Astrocyte (in vitro differentiated cells and primary cell): ENCODE measurements at regions not wholly inside any gene's neighbourhood (a gene's known extent, or its start where the extent isn't known, plus 50 kb on each side); places are given as distances from the start of the nearest gene placed in this dataset.

Experiments
- DNase-seq: peaks from one replicate; pipeline ENCODE4 v3.0.0-alpha.2; 2010; ENCODE audit warnings: low read depth
- FAIRE-seq: peaks from 2 replicates; lab custom pipeline; 2011; peaks lifted over from hg19 to GRCh38; lab: Jason Lieb, UNC
- H2AFZ ChIP-seq: 2 replicates; pipeline ENCODE4 v1.6.0; 2012; ENCODE audit warnings: low read depth, low read length, inconsistent platforms
- H3K27ac ChIP-seq: 2 replicates; pipeline ENCODE4 v1.5.1; 2011; ENCODE audit warnings: low read depth, low read length, inconsistent platforms
- H3K27me3 ChIP-seq: 2 replicates; pipeline ENCODE4 v1.6.0; 2011; ENCODE audit warnings: low read length, inconsistent platforms; ENCODE audit not compliant: insufficient read depth
- H3K36me3 ChIP-seq: 2 replicates; pipeline ENCODE4 v1.5.1; 2011; ENCODE audit warnings: low read length, inconsistent platforms; ENCODE audit not compliant: insufficient read depth
- H3K4me1 ChIP-seq: 2 replicates; pipeline ENCODE4 v1.5.1; 2011; ENCODE audit warnings: low read length, inconsistent platforms; ENCODE audit not compliant: insufficient read depth
- H3K4me2 ChIP-seq: 2 replicates; pipeline ENCODE4 v1.6.0; 2012; ENCODE audit warnings: low read length, inconsistent platforms
- H3K4me3 ChIP-seq: 2 replicates; pipeline ENCODE4 v1.5.1; 2011; ENCODE audit warnings: low read depth, mild to moderate bottlenecking, low read length, inconsistent platforms; ENCODE audit not compliant: insufficient read depth
- H3K79me2 ChIP-seq: 2 replicates; pipeline ENCODE4 v1.6.0; 2012; ENCODE audit warnings: mild to moderate bottlenecking, low read length, inconsistent platforms; ENCODE audit not compliant: insufficient read depth
- H3K9ac ChIP-seq: 2 replicates; pipeline ENCODE4 v1.6.0; 2012; ENCODE audit warnings: mild to moderate bottlenecking, low read length, inconsistent platforms
- H3K9me3 ChIP-seq: 2 replicates; pipeline ENCODE4 v1.5.1; 2012; ENCODE audit warnings: low read depth, mild to moderate bottlenecking, low read length, inconsistent platforms; ENCODE audit not compliant: insufficient read depth
- H4K20me1 ChIP-seq: 2 replicates; pipeline ENCODE4 v1.6.0; 2012; ENCODE audit warnings: low read length, inconsistent platforms; ENCODE audit not compliant: insufficient read depth
- H3K27ac Mint-ChIP-seq: one replicate; pipeline ENCODE4 v1.8.0; 2021; ENCODE audit warnings: mild to moderate bottlenecking, mixed read lengths; ENCODE audit not compliant: unreplicated experiment
- H3K27me3 Mint-ChIP-seq: one replicate; pipeline ENCODE4 v1.8.0; 2021; ENCODE audit warnings: low read depth, mixed read lengths; ENCODE audit not compliant: unreplicated experiment
- H3K36me3 Mint-ChIP-seq: one replicate; pipeline ENCODE4 v1.8.0; 2021; ENCODE audit warnings: low read depth, mixed read lengths; ENCODE audit not compliant: unreplicated experiment
- H3K4me1 Mint-ChIP-seq: one replicate; pipeline ENCODE4 v1.8.0; 2021; ENCODE audit warnings: low read depth, mixed read lengths; ENCODE audit not compliant: unreplicated experiment
- H3K4me3 Mint-ChIP-seq: one replicate; pipeline ENCODE4 v1.8.0; 2021; ENCODE audit warnings: mild to moderate bottlenecking, moderate library complexity, mixed read lengths; ENCODE audit not compliant: unreplicated experiment
- H3K9me3 Mint-ChIP-seq: one replicate; pipeline ENCODE4 v1.8.0; 2021; ENCODE audit warnings: mild to moderate bottlenecking, mixed read lengths; ENCODE audit not compliant: unreplicated experiment
- CTCF ChIP-seq: IDR thresholded peaks from 2 replicates; pipeline ENCODE4 v1.5.1; 2011; ENCODE audit warnings: low read depth, mild to moderate bottlenecking, inconsistent platforms, low read length, moderate library complexity; ENCODE audit not compliant: insufficient read depth
- EZH2 ChIP-seq: IDR thresholded peaks from 2 replicates; pipeline ENCODE4 v1.6.1; 2012; ENCODE audit warnings: mild to moderate bottlenecking, low read length, inconsistent platforms; ENCODE audit not compliant: insufficient read depth

- Histone ChIP-seq H3K9me3 (no peaks in the 10 kb centered on the region), H3K4me3 (peak overlapping the region; percentile 5), H3K27ac (peak overlapping the region; percentile 42), H3K36me3 (no peaks in the 10 kb centered on the region), H3K27me3 (no peaks in the 10 kb centered on the region), H4K20me1 (no peaks in the 10 kb centered on the region), H3K79me2 (no peaks in the 10 kb centered on the region), H3K9ac (peak overlapping the region; percentile 54), H3K4me1 (peaks cover 17% of the 10 kb centered on the region), H2AFZ (no peak overlapping the region), H3K4me2 (peak overlapping the region; percentile 72)
- FAIRE-seq (no peak), DNase-seq (no peak)
- TF ChIP-seq CTCF, result no peak
- TF ChIP-seq EZH2, result no peak
- no peaks in the 10 kb centered on the region for H3K9me3 Mint-ChIP-seq
- peaks cover 22% of the 10 kb centered on the region for H3K4me1 Mint-ChIP-seq
- H3K36me3 Mint-ChIP-seq, result no peaks in the 10 kb centered on the region
- no peak overlapping the region for H3K4me3 Mint-ChIP-seq
- no peak overlapping the region for H3K27ac Mint-ChIP-seq
- H3K27me3 Mint-ChIP-seq, result no peaks in the 10 kb centered on the region
Measured at GRCh38 chrY:12642986-12643385, 58.0 kb upstream of the USP9Y start.

- peak overlapping the region; percentile 54 for H3K9ac ChIP-seq
- peaks cover 17% of the 10 kb centered on the region for H3K4me1 ChIP-seq
- H3K27me3 ChIP-seq, result no peaks in the 10 kb centered on the region
- no peaks in the 10 kb centered on the region for H3K36me3 Mint-ChIP-seq
- no peak overlapping the region for H3K4me3 Mint-ChIP-seq
- peak overlapping the region; percentile 72 for H3K4me2 ChIP-seq
- no peak for TF ChIP-seq CTCF
- TF ChIP-seq EZH2, result no peak
- no peaks in the 10 kb centered on the region for H3K9me3 ChIP-seq
- H3K27ac Mint-ChIP-seq, result peak overlapping the region; percentile 69
- H3K9me3 Mint-ChIP-seq, result no peaks in the 10 kb centered on the region
- no peaks in the 10 kb centered on the region for H3K36me3 ChIP-seq
- H3K4me3 ChIP-seq, result peak overlapping the region; percentile 10
- DNase-seq, result no peak
- H3K4me1 Mint-ChIP-seq, result peaks cover 22% of the 10 kb centered on the region
- no peaks in the 10 kb centered on the region for H3K27me3 Mint-ChIP-seq
- H3K79me2 ChIP-seq, result no peaks in the 10 kb centered on the region
- peak overlapping the region; percentile 42 for H3K27ac ChIP-seq
- peak overlapping the region; percentile 4 for H2AFZ ChIP-seq
- H4K20me1 ChIP-seq, result no peaks in the 10 kb centered on the region
- FAIRE-seq, result no peak
Measured at GRCh38 chrY:12643693-12644348, 57.2 kb upstream of the USP9Y start.

- H3K79me2 ChIP-seq, result no peaks in the 10 kb centered on the region
- Mint-ChIP-seq H3K36me3 (no peaks in the 10 kb centered on the region), H3K27ac (peak overlapping the region; percentile 98), H3K4me1 (peaks cover 5% of the 10 kb centered on the region), H3K4me3 (no peak overlapping the region), H3K9me3 (no peaks in the 10 kb centered on the region), H3K27me3 (no peaks in the 10 kb centered on the region)
- H2AFZ ChIP-seq, result no peak overlapping the region
- H3K9ac ChIP-seq, result peak overlapping the region; percentile 63
- no peaks in the 10 kb centered on the region for H4K20me1 ChIP-seq
- H3K27me3 ChIP-seq, result no peaks in the 10 kb centered on the region
- H3K4me2 ChIP-seq, result peak overlapping the region; percentile 56
- no peaks in the 10 kb centered on the region for H3K9me3 ChIP-seq
- peak overlapping the region; percentile 83 for H3K27ac ChIP-seq
- H3K4me1 ChIP-seq, result peaks cover 8% of the 10 kb centered on the region
- DNase-seq (no peak), FAIRE-seq (no peak)
- H3K36me3 ChIP-seq, result no peaks in the 10 kb centered on the region
- no peak overlapping the region for H3K4me3 ChIP-seq
- TF ChIP-seq EZH2 (no peak), CTCF (no peak)
Measured at GRCh38 chrY:12651095-12651494, 49.9 kb upstream of the USP9Y start.
